GM21619 (cell line): ENCODE measurements at regions not wholly inside any gene's neighbourhood (a gene's known extent, or its start where the extent isn't known, plus 50 kb on each side); places are given as distances from the start of the nearest gene placed in this dataset.
"Not testable (repeated sequence)": the region's sequence is repeated elsewhere in the genome, so short reads cannot be mapped to it uniquely, and the experiment has no call there.

Experiments
- ATAC-seq: cut with Tn5 transposase; IDR thresholded peaks from one replicate; pipeline ENCODE4 v1.9.1; 2021; ENCODE audit not compliant: unreplicated experiment

DNA sequence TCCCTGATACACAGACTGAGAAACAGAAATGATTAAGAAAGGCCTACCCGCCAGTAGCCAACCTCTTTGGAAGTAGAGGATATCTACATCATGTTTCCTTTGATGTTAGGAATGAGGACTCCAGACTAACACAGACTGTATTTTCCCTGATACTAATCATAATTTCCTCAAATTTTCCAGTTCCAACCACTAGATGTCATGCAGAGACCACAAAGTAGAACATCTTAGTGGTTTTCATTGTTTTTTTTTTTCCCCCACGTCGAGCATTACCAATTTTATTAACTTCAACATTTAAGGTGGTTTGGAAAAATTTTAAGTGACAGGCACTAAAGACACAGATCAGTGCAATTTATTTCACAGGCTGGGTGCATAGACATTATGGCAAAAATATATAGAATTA is 303.6 kb downstream of the ANKRD30BL start:
- ATAC-seq, result not testable (repeated sequence)
